Osteoblast (primary cell): ENCODE measurements at regions not wholly inside any gene's neighbourhood (a gene's known extent, or its start where the extent isn't known, plus 50 kb on each side); places are given as distances from the start of the nearest gene placed in this dataset.
A peak's percentile ranks its signal among the peaks of the same experiment; 100 is the strongest.

Experiments
- DNase-seq: peaks from one replicate; pipeline ENCODE4 v3.0.0; 2011; ENCODE audit warnings: low spot score, mixed read lengths; ENCODE audit not compliant: insufficient read length; ENCODE audit errors: missing footprints
- H2AFZ ChIP-seq: 2 replicates; pipeline ENCODE4 v1.6.0; 2011; ENCODE audit warnings: mild to moderate bottlenecking, low read length
- H3K27ac ChIP-seq: 2 replicates; pipeline ENCODE4 v1.5.1; 2011; ENCODE audit warnings: mild to moderate bottlenecking, low read depth, low read length, moderate library complexity
- H3K27me3 ChIP-seq: 2 replicates; pipeline ENCODE4 v1.6.0; 2012; ENCODE audit warnings: mild to moderate bottlenecking, control low read depth, inconsistent platforms, low read length, moderate library complexity; ENCODE audit not compliant: insufficient read depth
- H3K36me3 ChIP-seq: 2 replicates; pipeline ENCODE4 v1.5.1; 2011; ENCODE audit warnings: mild to moderate bottlenecking, low read length, control low read depth, moderate library complexity; ENCODE audit not compliant: insufficient read depth
- H3K4me1 ChIP-seq: 2 replicates; pipeline ENCODE4 v1.5.1; 2011; ENCODE audit warnings: mild to moderate bottlenecking, low read length, control low read depth, moderate library complexity; ENCODE audit not compliant: insufficient read depth
- H3K4me2 ChIP-seq: 2 replicates; pipeline ENCODE4 v1.6.0; 2011; ENCODE audit warnings: mild to moderate bottlenecking, low read length; ENCODE audit not compliant: insufficient read depth
- H3K4me3 ChIP-seq: fragments of 200-600 bp; sonication (generic); 3 replicates; pipeline ENCODE4 v1.5.1; 2012; ENCODE audit warnings: mild to moderate bottlenecking, low read length, inconsistent platforms; ENCODE audit not compliant: insufficient read depth
- H3K79me2 ChIP-seq: 2 replicates; pipeline ENCODE4 v1.6.0; 2012; ENCODE audit warnings: mild to moderate bottlenecking, low read length, control low read depth, inconsistent platforms; ENCODE audit not compliant: insufficient read depth
- H3K9me3 ChIP-seq: 2 replicates; pipeline ENCODE4 v1.5.1; 2011; ENCODE audit warnings: low read depth, low read length, control low read depth
- H4K20me1 ChIP-seq: 2 replicates; pipeline ENCODE4 v1.6.0; 2012; ENCODE audit warnings: mild to moderate bottlenecking, low read length, control low read depth; ENCODE audit not compliant: insufficient read depth
- TF ChIP-seq, protein P1 (sequence below): IDR thresholded peaks from 2 replicates; pipeline ENCODE4 v1.5.1; 2011; ENCODE audit warnings: mild to moderate bottlenecking, low read depth, low read length, moderate library complexity; ENCODE audit errors: extremely low read depth

DNA sequence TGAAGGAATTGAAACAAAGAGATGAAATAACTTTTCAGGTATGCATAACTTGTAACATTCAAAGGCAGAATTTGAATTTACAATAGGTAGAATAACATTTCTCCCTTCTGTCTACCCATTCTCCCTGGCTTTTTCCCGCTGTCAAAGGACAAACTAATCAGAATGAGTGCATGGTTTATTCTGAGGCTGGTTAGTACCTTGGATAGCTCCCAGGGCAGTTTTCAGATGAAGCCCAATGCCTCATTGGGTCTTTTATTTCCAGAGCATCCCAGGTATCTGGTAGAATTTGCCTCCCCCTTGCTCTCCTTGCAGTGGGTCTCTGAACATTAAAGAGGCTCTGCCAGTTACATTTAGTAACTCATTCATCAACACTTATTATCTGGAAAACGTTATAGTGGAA, 665.5 kb downstream of the BCKDHB start:
- H2AFZ ChIP-seq = no peak overlapping the region
- H3K36me3 ChIP-seq = no peaks in the 10 kb centered on the region
- no peak overlapping the region for H3K4me2 ChIP-seq
- no peaks in the 10 kb centered on the region for H3K9me3 ChIP-seq
- H3K27me3 ChIP-seq = no peaks in the 10 kb centered on the region
- H3K4me1 ChIP-seq = peaks cover 19% of the 10 kb centered on the region
- no peaks in the 10 kb centered on the region for H3K79me2 ChIP-seq
- DNase-seq = no peak
- TF ChIP-seq, protein P1, sequence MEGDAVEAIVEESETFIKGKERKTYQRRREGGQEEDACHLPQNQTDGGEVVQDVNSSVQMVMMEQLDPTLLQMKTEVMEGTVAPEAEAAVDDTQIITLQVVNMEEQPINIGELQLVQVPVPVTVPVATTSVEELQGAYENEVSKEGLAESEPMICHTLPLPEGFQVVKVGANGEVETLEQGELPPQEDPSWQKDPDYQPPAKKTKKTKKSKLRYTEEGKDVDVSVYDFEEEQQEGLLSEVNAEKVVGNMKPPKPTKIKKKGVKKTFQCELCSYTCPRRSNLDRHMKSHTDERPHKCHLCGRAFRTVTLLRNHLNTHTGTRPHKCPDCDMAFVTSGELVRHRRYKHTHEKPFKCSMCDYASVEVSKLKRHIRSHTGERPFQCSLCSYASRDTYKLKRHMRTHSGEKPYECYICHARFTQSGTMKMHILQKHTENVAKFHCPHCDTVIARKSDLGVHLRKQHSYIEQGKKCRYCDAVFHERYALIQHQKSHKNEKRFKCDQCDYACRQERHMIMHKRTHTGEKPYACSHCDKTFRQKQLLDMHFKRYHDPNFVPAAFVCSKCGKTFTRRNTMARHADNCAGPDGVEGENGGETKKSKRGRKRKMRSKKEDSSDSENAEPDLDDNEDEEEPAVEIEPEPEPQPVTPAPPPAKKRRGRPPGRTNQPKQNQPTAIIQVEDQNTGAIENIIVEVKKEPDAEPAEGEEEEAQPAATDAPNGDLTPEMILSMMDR = no peak
- no peak overlapping the region for H3K27ac ChIP-seq
- no peaks in the 10 kb centered on the region for H4K20me1 ChIP-seq
- no peak overlapping the region for H3K4me3 ChIP-seq

DNA sequence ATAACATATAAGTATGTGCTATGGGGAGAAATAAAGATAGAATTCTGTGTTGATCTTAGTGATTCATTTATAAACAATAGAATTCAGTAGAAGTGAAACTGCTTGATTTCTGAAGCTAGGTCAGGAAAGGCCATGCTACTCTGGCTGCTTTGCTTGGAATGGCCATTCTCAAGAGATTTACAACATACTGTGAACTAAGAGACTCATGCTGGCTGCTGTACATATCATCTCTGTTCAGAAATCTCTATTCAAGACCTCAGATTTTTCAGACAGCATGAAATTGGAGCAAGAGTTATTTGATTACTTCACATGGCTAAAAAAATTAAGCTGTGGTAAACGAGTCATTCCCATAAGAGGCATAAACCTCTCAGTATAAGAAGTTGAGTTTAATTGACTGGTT, 662.6 kb downstream of the BCKDHB start:
- Histone ChIP-seq H3K4me1 (peaks cover 25% of the 10 kb centered on the region), H2AFZ (no peak overlapping the region), H4K20me1 (no peaks in the 10 kb centered on the region), H3K9me3 (no peaks in the 10 kb centered on the region), H3K27ac (no peak overlapping the region), H3K27me3 (no peaks in the 10 kb centered on the region), H3K4me2 (peak overlapping the region; percentile 14), H3K79me2 (no peaks in the 10 kb centered on the region), H3K4me3 (no peak overlapping the region), H3K36me3 (no peaks in the 10 kb centered on the region)
- no peak for DNase-seq
- TF ChIP-seq, protein P1 = no peak

DNA sequence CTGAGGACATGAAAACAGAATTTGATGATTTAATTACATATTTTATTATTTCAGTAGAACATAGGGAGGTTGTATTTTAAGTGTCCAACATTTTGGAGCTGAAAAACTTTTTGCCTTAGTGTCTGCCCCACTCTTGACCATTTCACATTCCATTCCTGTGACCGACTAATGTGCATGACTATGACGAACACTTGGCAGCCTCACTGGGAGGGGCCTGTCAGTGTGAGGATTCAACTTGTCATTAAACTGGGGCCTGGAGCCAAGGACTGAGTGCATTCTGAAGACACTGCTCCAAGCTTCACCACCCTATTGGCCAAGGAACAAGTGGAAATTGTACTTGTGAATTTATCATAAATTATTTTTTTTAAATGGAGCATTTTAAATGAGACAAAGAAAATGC, 661.3 kb downstream of the BCKDHB start:
- H3K4me2 ChIP-seq = no peak overlapping the region
- H3K27ac ChIP-seq = peak overlapping the region; percentile 48
- H3K9me3 ChIP-seq = no peaks in the 10 kb centered on the region
- H3K4me1 ChIP-seq = peaks cover 25% of the 10 kb centered on the region
- H3K36me3 ChIP-seq = no peaks in the 10 kb centered on the region
- DNase-seq = peak; percentile 18
- TF ChIP-seq, protein P1 = no peak
- no peaks in the 10 kb centered on the region for H3K27me3 ChIP-seq
- H2AFZ ChIP-seq = no peak overlapping the region
- H3K4me3 ChIP-seq = no peak overlapping the region
- no peaks in the 10 kb centered on the region for H3K79me2 ChIP-seq
- H4K20me1 ChIP-seq = no peaks in the 10 kb centered on the region

DNA sequence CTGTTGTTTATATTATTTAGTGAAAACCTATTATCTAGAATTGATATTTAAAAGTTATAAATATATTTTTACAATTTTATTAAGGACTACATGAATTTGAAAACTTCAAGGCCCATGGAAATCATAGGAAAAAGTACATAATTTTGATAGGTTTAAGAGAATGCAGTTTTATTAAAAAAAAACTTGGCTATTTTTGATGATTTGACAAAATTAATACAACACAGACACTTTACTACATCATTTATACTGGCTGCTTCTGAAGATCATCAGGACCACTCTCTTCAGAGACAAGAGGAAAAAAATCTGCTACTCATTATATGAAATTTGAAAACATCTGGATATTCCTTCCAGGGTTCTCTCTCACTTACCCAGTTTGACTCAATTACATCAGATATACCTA, 637.7 kb downstream of the BCKDHB start:
- DNase-seq = no peak
- Histone ChIP-seq H3K9me3 (no peaks in the 10 kb centered on the region), H3K79me2 (no peaks in the 10 kb centered on the region), H4K20me1 (no peaks in the 10 kb centered on the region), H3K4me1 (no peaks in the 10 kb centered on the region), H3K4me3 (no peak overlapping the region), H3K27me3 (no peaks in the 10 kb centered on the region), H3K36me3 (no peaks in the 10 kb centered on the region), H3K27ac (no peak overlapping the region), H3K4me2 (no peak overlapping the region), H2AFZ (no peak overlapping the region)
- TF ChIP-seq, protein P1 = no peak
